Cardiac septum (tissue), 1 donor: ENCODE measurements at regions not wholly inside any gene's neighbourhood (a gene's known extent, or its start where the extent isn't known, plus 50 kb on each side); places are given as distances from the start of the nearest gene placed in this dataset.

Experiments used
- DNase-seq: peaks from one replicate; pipeline ENCODE4 v3.0.0-alpha.2; 2020; ENCODE audit warnings: low spot score
- intact Hi-C: fragments of 100-400 bp; cut with DNase I; formaldehyde crosslinking; loops from one replicate; pipeline ENCODE4 v1.14.0; 2022
- donor health status: DM: no; HTN: no; CAD: no.

GRCh38 chr10:64209561-64209960 lies 688.4 kb downstream of the REEP3 start:
- no peak for DNase-seq

GRCh38 chr10:64210211-64210610 lies 689.0 kb downstream of the REEP3 start:
- no peak for DNase-seq
- intact Hi-C loops = no loop called here

More at GRCh38 chr10:64209561-64209960, 688.4 kb downstream of the REEP3 start:
- intact Hi-C loops = no loop called here

- no peak for DNase-seq
- intact Hi-C loops = no loop called here
Observed at GRCh38 chr10:64211466-64211865, 690.3 kb downstream of the REEP3 start.

- intact Hi-C loops = no loop called here
- DNase-seq = no peak
Observed at GRCh38 chr10:64215088-64215487, 693.9 kb downstream of the REEP3 start.

GRCh38 chr10:64219271-64220025 lies 698.2 kb downstream of the REEP3 start:
- intact Hi-C loops = no loop called here
- DNase-seq = no peak

GRCh38 chr10:64234489-64234888 lies 713.3 kb downstream of the REEP3 start:
- intact Hi-C loops = no loop called here
- DNase-seq = no peak

- DNase-seq = no peak
- intact Hi-C loops = no loop called here
Observed at GRCh38 chr10:64257704-64258103, 736.5 kb downstream of the REEP3 start.

GRCh38 chr10:64261092-64261491 lies 739.9 kb downstream of the REEP3 start:
- intact Hi-C loops = no loop called here
- no peak for DNase-seq

- no peak for DNase-seq
- intact Hi-C loops = no loop called here
Observed at GRCh38 chr10:64261676-64262075, 740.5 kb downstream of the REEP3 start.

GRCh38 chr10:64265961-64266360 lies 744.8 kb downstream of the REEP3 start:
- no peak for DNase-seq
- intact Hi-C loops = no loop called here

- intact Hi-C loops = no loop called here
- DNase-seq = no peak
Observed at GRCh38 chr10:64271508-64271907, 750.3 kb downstream of the REEP3 start.

GRCh38 chr10:64271983-64272382 lies 750.8 kb downstream of the REEP3 start:
- intact Hi-C loops = no loop called here

GRCh38 chr10:64275001-64275400 lies 753.8 kb downstream of the REEP3 start:
- intact Hi-C loops = no loop called here
- no peak for DNase-seq

More at GRCh38 chr10:64271983-64272382, 750.8 kb downstream of the REEP3 start:
- no peak for DNase-seq

- intact Hi-C loops = no loop called here
- DNase-seq = no peak
Observed at GRCh38 chr10:64275774-64276173, 754.6 kb downstream of the REEP3 start.

GRCh38 chr10:64277536-64277935 lies 756.3 kb downstream of the REEP3 start:
- intact Hi-C loops = no loop called here
- no peak for DNase-seq

GRCh38 chr10:64283621-64284020 lies 762.4 kb downstream of the REEP3 start:
- DNase-seq = no peak
- intact Hi-C loops = no loop called here

GRCh38 chr10:64286533-64286932 lies 765.3 kb downstream of the REEP3 start:
- no peak for DNase-seq
- intact Hi-C loops = no loop called here

GRCh38 chr10:64288404-64288803 lies 767.2 kb downstream of the REEP3 start:
- intact Hi-C loops = no loop called here
- no peak for DNase-seq

- intact Hi-C loops = no loop called here
- DNase-seq = no peak
Observed at GRCh38 chr10:64303566-64303965, 782.4 kb downstream of the REEP3 start.

GRCh38 chr10:64306729-64307327 lies 785.6 kb downstream of the REEP3 start:
- no peak for DNase-seq
- intact Hi-C loops = no loop called here

- intact Hi-C loops = no loop called here
- DNase-seq = no peak
Observed at GRCh38 chr10:64312876-64313275, 791.7 kb downstream of the REEP3 start.
